ENCODE measurements at regions not wholly inside any gene's neighbourhood (a gene's known extent, or its start where the extent isn't known, plus 50 kb on each side); places are given as distances from the start of the nearest gene placed in this dataset.

GRCh38 chr4:81845273-81845672, 373.6 kb upstream of the RASGEF1B start:
- TF ChIP-seq CTCF (IDR thresholded peaks at IDR 0.05) (no peak), POLR2A (IDR thresholded peaks at IDR 0.05) (no peak)
